ENCODE measurements at regions not wholly inside any gene's neighbourhood (a gene's known extent, or its start where the extent isn't known, plus 50 kb on each side); places are given as distances from the start of the nearest gene placed in this dataset.

DNA sequence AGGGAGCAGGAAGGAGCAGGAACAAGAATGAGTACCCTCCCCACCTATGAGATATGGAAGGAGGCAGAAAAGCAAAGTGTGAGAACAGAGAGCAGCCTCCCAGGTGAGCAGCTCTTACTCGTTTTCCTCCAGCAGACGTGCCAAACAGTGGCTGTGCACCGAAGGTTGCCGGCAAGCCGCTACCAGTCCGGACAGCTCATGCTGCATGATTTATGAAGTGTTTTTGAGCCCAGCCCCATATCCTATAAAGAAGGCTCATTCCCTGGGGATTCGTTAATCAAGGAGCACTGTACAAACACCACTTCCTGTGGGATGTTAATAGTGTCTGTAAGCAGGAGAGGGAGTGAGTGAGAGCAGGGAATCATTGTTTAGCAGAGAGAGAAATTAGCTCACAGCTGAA, 118.3 kb upstream of the FOXB1 start (continued):
- TF ChIP-seq ZNF510 (tag by site-specific recombination; IDR thresholded peaks at IDR 0.05; ENCODE audit: insufficient replicate concordance) (no peak), ZNF174 (tag by site-specific recombination; IDR thresholded peaks at IDR 0.05) (no peak), ZFP3 (tag by site-specific recombination; IDR thresholded peaks at IDR 0.05; ENCODE audit: low read depth) (no peak), ZNF248 (tag by site-specific recombination; IDR thresholded peaks at IDR 0.05) (no peak), ZNF707 (tag by site-specific recombination; IDR thresholded peaks at IDR 0.05) (no peak), ZNF266 (tag by site-specific recombination; IDR thresholded peaks at IDR 0.05; ENCODE audit: low read depth) (no peak), ZNF585B (tag by site-specific recombination; IDR thresholded peaks at IDR 0.05) (no peak), ZBTB20 (tag by site-specific recombination; IDR thresholded peaks at IDR 0.05) (no peak), ZNF23 (tag by site-specific recombination; IDR thresholded peaks at IDR 0.05; ENCODE audit: borderline replicate concordance) (no peak), ZNF670 (tag by site-specific recombination; IDR thresholded peaks at IDR 0.05; ENCODE audit: low read depth) (no peak), ZEB2 (tag by site-specific recombination; IDR thresholded peaks at IDR 0.05) (peak; percentile 72; the same call in 1 of the 2 replicates), ZFHX2 (tag by site-specific recombination; conservative IDR thresholded peaks at IDR 0.05) (no peak), ZNF560 (tag by site-specific recombination; IDR thresholded peaks at IDR 0.05; ENCODE audit: borderline replicate concordance) (no peak), ZNF311 (tag by site-specific recombination; IDR thresholded peaks at IDR 0.05; ENCODE audit: borderline replicate concordance) (no peak), ZNF558 (tag by site-specific recombination; IDR thresholded peaks at IDR 0.05) (no peak), ZNF362 (tag by site-specific recombination; IDR thresholded peaks at IDR 0.05) (no peak), ZNF335 (tag by site-specific recombination; conservative IDR thresholded peaks at IDR 0.05) (no peak), ZNF777 (tag by site-specific recombination; IDR thresholded peaks at IDR 0.05; ENCODE audit: borderline replicate concordance) (no peak), ZNF2 (tag by site-specific recombination; IDR thresholded peaks at IDR 0.05) (peak; percentile 87), ZNF157 (tag by site-specific recombination; IDR thresholded peaks at IDR 0.05) (no peak), ZNF19 (tag by site-specific recombination; IDR thresholded peaks at IDR 0.05; ENCODE audit: low read depth) (no peak)
- TF ChIP-seq, protein P1, sequence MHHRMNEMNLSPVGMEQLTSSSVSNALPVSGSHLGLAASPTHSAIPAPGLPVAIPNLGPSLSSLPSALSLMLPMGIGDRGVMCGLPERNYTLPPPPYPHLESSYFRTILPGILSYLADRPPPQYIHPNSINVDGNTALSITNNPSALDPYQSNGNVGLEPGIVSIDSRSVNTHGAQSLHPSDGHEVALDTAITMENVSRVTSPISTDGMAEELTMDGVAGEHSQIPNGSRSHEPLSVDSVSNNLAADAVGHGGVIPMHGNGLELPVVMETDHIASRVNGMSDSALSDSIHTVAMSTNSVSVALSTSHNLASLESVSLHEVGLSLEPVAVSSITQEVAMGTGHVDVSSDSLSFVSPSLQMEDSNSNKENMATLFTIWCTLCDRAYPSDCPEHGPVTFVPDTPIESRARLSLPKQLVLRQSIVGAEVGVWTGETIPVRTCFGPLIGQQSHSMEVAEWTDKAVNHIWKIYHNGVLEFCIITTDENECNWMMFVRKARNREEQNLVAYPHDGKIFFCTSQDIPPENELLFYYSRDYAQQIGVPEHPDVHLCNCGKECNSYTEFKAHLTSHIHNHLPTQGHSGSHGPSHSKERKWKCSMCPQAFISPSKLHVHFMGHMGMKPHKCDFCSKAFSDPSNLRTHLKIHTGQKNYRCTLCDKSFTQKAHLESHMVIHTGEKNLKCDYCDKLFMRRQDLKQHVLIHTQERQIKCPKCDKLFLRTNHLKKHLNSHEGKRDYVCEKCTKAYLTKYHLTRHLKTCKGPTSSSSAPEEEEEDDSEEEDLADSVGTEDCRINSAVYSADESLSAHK (tag by site-specific recombination; IDR thresholded peaks at IDR 0.05): peak; percentile 77
- TF ChIP-seq, protein P2, sequence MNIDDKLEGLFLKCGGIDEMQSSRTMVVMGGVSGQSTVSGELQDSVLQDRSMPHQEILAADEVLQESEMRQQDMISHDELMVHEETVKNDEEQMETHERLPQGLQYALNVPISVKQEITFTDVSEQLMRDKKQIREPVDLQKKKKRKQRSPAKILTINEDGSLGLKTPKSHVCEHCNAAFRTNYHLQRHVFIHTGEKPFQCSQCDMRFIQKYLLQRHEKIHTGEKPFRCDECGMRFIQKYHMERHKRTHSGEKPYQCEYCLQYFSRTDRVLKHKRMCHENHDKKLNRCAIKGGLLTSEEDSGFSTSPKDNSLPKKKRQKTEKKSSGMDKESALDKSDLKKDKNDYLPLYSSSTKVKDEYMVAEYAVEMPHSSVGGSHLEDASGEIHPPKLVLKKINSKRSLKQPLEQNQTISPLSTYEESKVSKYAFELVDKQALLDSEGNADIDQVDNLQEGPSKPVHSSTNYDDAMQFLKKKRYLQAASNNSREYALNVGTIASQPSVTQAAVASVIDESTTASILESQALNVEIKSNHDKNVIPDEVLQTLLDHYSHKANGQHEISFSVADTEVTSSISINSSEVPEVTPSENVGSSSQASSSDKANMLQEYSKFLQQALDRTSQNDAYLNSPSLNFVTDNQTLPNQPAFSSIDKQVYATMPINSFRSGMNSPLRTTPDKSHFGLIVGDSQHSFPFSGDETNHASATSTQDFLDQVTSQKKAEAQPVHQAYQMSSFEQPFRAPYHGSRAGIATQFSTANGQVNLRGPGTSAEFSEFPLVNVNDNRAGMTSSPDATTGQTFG (tag by site-specific recombination; IDR thresholded peaks at IDR 0.05; ENCODE audit: borderline replicate concordance): no peak
- TF ChIP-seq, protein P3, sequence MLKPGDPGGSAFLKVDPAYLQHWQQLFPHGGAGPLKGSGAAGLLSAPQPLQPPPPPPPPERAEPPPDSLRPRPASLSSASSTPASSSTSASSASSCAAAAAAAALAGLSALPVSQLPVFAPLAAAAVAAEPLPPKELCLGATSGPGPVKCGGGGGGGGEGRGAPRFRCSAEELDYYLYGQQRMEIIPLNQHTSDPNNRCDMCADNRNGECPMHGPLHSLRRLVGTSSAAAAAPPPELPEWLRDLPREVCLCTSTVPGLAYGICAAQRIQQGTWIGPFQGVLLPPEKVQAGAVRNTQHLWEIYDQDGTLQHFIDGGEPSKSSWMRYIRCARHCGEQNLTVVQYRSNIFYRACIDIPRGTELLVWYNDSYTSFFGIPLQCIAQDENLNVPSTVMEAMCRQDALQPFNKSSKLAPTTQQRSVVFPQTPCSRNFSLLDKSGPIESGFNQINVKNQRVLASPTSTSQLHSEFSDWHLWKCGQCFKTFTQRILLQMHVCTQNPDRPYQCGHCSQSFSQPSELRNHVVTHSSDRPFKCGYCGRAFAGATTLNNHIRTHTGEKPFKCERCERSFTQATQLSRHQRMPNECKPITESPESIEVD (tag by site-specific recombination; IDR thresholded peaks at IDR 0.05): peak; percentile 80
- TF ChIP-seq, protein P4, sequence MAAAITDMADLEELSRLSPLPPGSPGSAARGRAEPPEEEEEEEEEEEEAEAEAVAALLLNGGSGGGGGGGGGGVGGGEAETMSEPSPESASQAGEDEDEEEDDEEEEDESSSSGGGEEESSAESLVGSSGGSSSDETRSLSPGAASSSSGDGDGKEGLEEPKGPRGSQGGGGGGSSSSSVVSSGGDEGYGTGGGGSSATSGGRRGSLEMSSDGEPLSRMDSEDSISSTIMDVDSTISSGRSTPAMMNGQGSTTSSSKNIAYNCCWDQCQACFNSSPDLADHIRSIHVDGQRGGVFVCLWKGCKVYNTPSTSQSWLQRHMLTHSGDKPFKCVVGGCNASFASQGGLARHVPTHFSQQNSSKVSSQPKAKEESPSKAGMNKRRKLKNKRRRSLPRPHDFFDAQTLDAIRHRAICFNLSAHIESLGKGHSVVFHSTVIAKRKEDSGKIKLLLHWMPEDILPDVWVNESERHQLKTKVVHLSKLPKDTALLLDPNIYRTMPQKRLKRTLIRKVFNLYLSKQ (tag by site-specific recombination; IDR thresholded peaks at IDR 0.05; ENCODE audit: borderline replicate concordance): no peak
- TF ChIP-seq, protein P5, sequence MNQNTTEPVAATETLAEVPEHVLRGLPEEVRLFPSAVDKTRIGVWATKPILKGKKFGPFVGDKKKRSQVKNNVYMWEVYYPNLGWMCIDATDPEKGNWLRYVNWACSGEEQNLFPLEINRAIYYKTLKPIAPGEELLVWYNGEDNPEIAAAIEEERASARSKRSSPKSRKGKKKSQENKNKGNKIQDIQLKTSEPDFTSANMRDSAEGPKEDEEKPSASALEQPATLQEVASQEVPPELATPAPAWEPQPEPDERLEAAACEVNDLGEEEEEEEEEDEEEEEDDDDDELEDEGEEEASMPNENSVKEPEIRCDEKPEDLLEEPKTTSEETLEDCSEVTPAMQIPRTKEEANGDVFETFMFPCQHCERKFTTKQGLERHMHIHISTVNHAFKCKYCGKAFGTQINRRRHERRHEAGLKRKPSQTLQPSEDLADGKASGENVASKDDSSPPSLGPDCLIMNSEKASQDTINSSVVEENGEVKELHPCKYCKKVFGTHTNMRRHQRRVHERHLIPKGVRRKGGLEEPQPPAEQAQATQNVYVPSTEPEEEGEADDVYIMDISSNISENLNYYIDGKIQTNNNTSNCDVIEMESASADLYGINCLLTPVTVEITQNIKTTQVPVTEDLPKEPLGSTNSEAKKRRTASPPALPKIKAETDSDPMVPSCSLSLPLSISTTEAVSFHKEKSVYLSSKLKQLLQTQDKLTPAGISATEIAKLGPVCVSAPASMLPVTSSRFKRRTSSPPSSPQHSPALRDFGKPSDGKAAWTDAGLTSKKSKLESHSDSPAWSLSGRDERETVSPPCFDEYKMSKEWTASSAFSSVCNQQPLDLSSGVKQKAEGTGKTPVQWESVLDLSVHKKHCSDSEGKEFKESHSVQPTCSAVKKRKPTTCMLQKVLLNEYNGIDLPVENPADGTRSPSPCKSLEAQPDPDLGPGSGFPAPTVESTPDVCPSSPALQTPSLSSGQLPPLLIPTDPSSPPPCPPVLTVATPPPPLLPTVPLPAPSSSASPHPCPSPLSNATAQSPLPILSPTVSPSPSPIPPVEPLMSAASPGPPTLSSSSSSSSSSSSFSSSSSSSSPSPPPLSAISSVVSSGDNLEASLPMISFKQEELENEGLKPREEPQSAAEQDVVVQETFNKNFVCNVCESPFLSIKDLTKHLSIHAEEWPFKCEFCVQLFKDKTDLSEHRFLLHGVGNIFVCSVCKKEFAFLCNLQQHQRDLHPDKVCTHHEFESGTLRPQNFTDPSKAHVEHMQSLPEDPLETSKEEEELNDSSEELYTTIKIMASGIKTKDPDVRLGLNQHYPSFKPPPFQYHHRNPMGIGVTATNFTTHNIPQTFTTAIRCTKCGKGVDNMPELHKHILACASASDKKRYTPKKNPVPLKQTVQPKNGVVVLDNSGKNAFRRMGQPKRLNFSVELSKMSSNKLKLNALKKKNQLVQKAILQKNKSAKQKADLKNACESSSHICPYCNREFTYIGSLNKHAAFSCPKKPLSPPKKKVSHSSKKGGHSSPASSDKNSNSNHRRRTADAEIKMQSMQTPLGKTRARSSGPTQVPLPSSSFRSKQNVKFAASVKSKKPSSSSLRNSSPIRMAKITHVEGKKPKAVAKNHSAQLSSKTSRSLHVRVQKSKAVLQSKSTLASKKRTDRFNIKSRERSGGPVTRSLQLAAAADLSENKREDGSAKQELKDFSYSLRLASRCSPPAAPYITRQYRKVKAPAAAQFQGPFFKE (tag by site-specific recombination; IDR thresholded peaks at IDR 0.05; ENCODE audit: borderline replicate concordance): no peak
